RWPE2 (cell line): ENCODE measurements at regions not wholly inside any gene's neighbourhood (a gene's known extent, or its start where the extent isn't known, plus 50 kb on each side); places are given as distances from the start of the nearest gene placed in this dataset.

ENCODE experiments used
- ATAC-seq: fragments of 200-7000 bp; cut with Tn5 transposase; 3 replicates; pipeline ENCODE4 v1.9.1; 2021; ENCODE audit warnings: low read depth
- DNase-seq: peaks from one replicate; pipeline ENCODE4 v3.0.0-alpha.2; 2020; ENCODE audit warnings: low spot score
- H3K27ac ChIP-seq: fragments of 450-650 bp; 2 replicates; pipeline ENCODE4 v1.5.1; 2017; ENCODE audit warnings: mild to moderate bottlenecking; ENCODE audit not compliant: poor library complexity, severe bottlenecking
- H3K27me3 ChIP-seq: fragments of 250-450 bp; sonication (Bioruptor Pico); 2 replicates; pipeline ENCODE4 v1.5.1; 2021; ENCODE audit warnings: mild to moderate bottlenecking, moderate library complexity; ENCODE audit not compliant: insufficient read depth, poor library complexity, severe bottlenecking
- H3K36me3 ChIP-seq: fragments of 250-450 bp; sonication (Bioruptor Pico); 2 replicates; pipeline ENCODE4 v1.5.1; 2020; ENCODE audit warnings: low read depth, mild to moderate bottlenecking, moderate library complexity
- H3K4me1 ChIP-seq: fragments of 250-450 bp; sonication (Bioruptor Pico); 2 replicates; pipeline ENCODE4 v1.5.1; 2021; ENCODE audit warnings: mild to moderate bottlenecking, moderate library complexity; ENCODE audit not compliant: insufficient read depth, poor library complexity, severe bottlenecking
- H3K4me3 ChIP-seq: fragments of 250-450 bp; sonication (Bioruptor Pico); 2 replicates; pipeline ENCODE4 v1.5.1; 2021; ENCODE audit warnings: mild to moderate bottlenecking, moderate library complexity; ENCODE audit not compliant: severe bottlenecking
- H3K9me3 ChIP-seq: fragments of 250-450 bp; sonication (Bioruptor Pico); 2 replicates; pipeline ENCODE4 v1.5.1; 2021; ENCODE audit warnings: mild to moderate bottlenecking, moderate library complexity; ENCODE audit not compliant: severe bottlenecking
- CTCF ChIP-seq: fragments of 450-650 bp; IDR thresholded peaks from one replicate; pipeline ENCODE4 v1.5.1; 2017; ENCODE audit warnings: mild to moderate bottlenecking, moderate library complexity; ENCODE audit not compliant: poor library complexity, severe bottlenecking

- no peaks in the 10 kb centered on the region for H3K27me3 ChIP-seq
- ATAC-seq (no peak), DNase-seq (no peak)
- TF ChIP-seq CTCF, result no peak
- no peaks in the 10 kb centered on the region for H3K4me1 ChIP-seq
- no peak overlapping the region for H3K27ac ChIP-seq
- no peak overlapping the region for H3K4me3 ChIP-seq
- no peaks in the 10 kb centered on the region for H3K9me3 ChIP-seq
- no peaks in the 10 kb centered on the region for H3K36me3 ChIP-seq
These were observed 134.1 kb upstream of the TMEM45B start for GRCh38 chr11:129681344-129682114.

GRCh38 chr11:129686269-129686668 is 129.4 kb upstream of the TMEM45B start:
- Histone ChIP-seq H3K9me3 (no peaks in the 10 kb centered on the region), H3K36me3 (no peaks in the 10 kb centered on the region), H3K4me1 (no peaks in the 10 kb centered on the region), H3K27ac (no peak overlapping the region), H3K27me3 (no peaks in the 10 kb centered on the region), H3K4me3 (no peak overlapping the region)
- DNase-seq (no peak), ATAC-seq (no peak)
- no peak for TF ChIP-seq CTCF

- Histone ChIP-seq H3K27me3 (no peaks in the 10 kb centered on the region), H3K9me3 (no peaks in the 10 kb centered on the region), H3K36me3 (no peaks in the 10 kb centered on the region), H3K4me1 (no peaks in the 10 kb centered on the region), H3K4me3 (no peak overlapping the region), H3K27ac (no peak overlapping the region)
- ATAC-seq (no peak), DNase-seq (no peak)
- TF ChIP-seq CTCF, result no peak
These were observed 124.5 kb upstream of the TMEM45B start for GRCh38 chr11:129691142-129691541.

- DNase-seq, result no peak
These were observed 121.1 kb upstream of the TMEM45B start for GRCh38 chr11:129694538-129694937.

More at GRCh38 chr11:129694538-129694937, 121.1 kb upstream of the TMEM45B start:
- peak; percentile 35; the same call in 2 of the 3 replicates for ATAC-seq
- H3K4me1 ChIP-seq, result peaks cover 2% of the 10 kb centered on the region
- no peak for TF ChIP-seq CTCF
- H3K27ac ChIP-seq, result no peak overlapping the region
- H3K4me3 ChIP-seq, result no peak overlapping the region
- no peaks in the 10 kb centered on the region for H3K36me3 ChIP-seq
- H3K9me3 ChIP-seq, result no peaks in the 10 kb centered on the region
- H3K27me3 ChIP-seq, result no peaks in the 10 kb centered on the region
